ENCODE measurements at regions not wholly inside any gene's neighbourhood (a gene's known extent, or its start where the extent isn't known, plus 50 kb on each side); places are given as distances from the start of the nearest gene placed in this dataset.

- no peak for TF ChIP-seq HDGF (IDR thresholded peaks at IDR 0.05; ENCODE audit: borderline replicate concordance)
- TF ChIP-seq ZNF384 (IDR thresholded peaks at IDR 0.05): no peak
- no peak for TF ChIP-seq NFRKB (IDR thresholded peaks at IDR 0.05)
- no peak for TF ChIP-seq SUZ12 (IDR thresholded peaks at IDR 0.05)
- no peak for TF ChIP-seq SP1 (IDR thresholded peaks at IDR 0.05)
- no peak for TF ChIP-seq TARDBP (IDR thresholded peaks at IDR 0.05)
- no peak for TF ChIP-seq ELF4 (IDR thresholded peaks at IDR 0.05)
- no peak for TF ChIP-seq ARNT (IDR thresholded peaks at IDR 0.05)
Measured at GRCh38 chr15:75123395-75123794, 78.3 kb upstream of the C15orf39 start.

Data from HEK293T (cell line).